ENCODE measurements at regions not wholly inside any gene's neighbourhood (a gene's known extent, or its start where the extent isn't known, plus 50 kb on each side); places are given as distances from the start of the nearest gene placed in this dataset.

DNA sequence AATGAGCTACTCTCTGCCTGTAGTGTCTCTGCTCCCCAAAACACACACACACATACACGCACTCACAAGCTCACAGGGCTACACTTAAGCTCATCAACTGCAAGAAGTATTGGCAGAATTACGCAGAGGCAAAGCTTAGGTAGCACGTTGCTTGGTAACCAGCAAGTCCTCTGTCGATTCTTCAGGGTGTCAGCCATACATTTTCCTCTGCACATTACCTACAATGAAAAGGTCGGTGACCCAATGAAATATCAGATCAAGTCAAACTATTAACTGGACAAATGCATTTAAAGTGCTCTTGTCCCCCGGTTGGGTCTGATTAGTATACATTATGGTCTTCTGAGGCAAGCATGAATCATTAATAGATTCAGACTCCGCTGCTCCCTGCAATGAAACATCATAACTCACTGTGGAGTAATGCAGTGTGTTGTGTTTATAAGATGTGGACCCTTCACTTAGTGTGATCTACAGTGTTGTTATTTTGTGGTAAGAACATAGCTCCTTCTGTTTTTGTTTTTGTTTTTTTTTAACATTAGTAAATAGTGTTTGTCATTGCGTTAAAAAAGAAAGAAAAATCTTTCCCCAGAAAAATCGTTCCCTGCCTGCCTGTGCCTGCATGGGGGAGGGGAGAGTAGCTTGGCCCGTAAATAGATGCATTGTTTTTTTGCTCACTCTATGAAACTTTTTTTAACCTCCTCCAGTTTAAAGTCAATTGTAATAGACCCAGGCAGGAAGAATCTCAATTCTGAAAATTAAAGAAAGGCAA lies 325.5 kb downstream of the SFMBT2 start:
- TF ChIP-seq ZNF384 (IDR thresholded peaks at IDR 0.05): no peak
- no peak for TF ChIP-seq HDGF (IDR thresholded peaks at IDR 0.05; ENCODE audit: borderline replicate concordance)
- no peak for TF ChIP-seq SP1 (IDR thresholded peaks at IDR 0.05)
- no peak for TF ChIP-seq L3MBTL2 (conservative IDR thresholded peaks at IDR 0.05)
- no peak for TF ChIP-seq BHLHE40 (IDR thresholded peaks at IDR 0.05; ENCODE audit: borderline replicate concordance)

Measured in HEK293T (cell line).